Left lung (tissue), 4 donors: ENCODE measurements at regions not wholly inside any gene's neighbourhood (a gene's known extent, or its start where the extent isn't known, plus 50 kb on each side); places are given as distances from the start of the nearest gene placed in this dataset.
"Not testable (repeated sequence)": the region's sequence is repeated elsewhere in the genome, so short reads cannot be mapped to it uniquely, and the experiment has no call there.

Experiments
- ATAC-seq: fragments of 200-7000 bp; cut with Tn5 transposase; one replicate; pipeline ENCODE4 v1.9.1; 2020; ENCODE audit warnings: moderate library complexity
- DNase-seq, 4 donors: peaks; one replicate each; pipeline ENCODE4 v3.0.0-alpha.2; 2013 to 2020
- H3K27ac ChIP-seq, 2 donors: fragments of 200-600 bp; sonication (generic) in 1 of 2; one replicate each; pipeline versions ENCODE4 v1.5.0 to v1.8.0; 2020 to 2021
- H3K27me3 ChIP-seq, 2 donors: fragments of 200-600 bp; sonication (generic) in 1 of 2; one replicate each; pipeline versions ENCODE4 v1.5.0 to v1.8.0; 2020 to 2021
- H3K36me3 ChIP-seq, 2 donors: fragments of 200-600 bp; sonication (generic) in 1 of 2; one replicate each; pipeline versions ENCODE4 v1.5.0 to v1.8.0; 2020 to 2021
- H3K4me1 ChIP-seq, 2 donors: fragments of 200-600 bp; one replicate each; pipeline ENCODE4 v1.8.0; 2021
- H3K4me3 ChIP-seq, 2 donors: fragments of 200-600 bp; sonication (generic) in 1 of 2; one replicate each; pipeline versions ENCODE4 v1.5.0 to v1.8.0; 2020 to 2021; ENCODE audit warnings: mild to moderate bottlenecking in 1 of 2
- H3K9me3 ChIP-seq, 2 donors: fragments of 200-600 bp; sonication (generic) in 1 of 2; one replicate each; pipeline versions ENCODE4 v1.5.0 to v1.8.0; 2020 to 2021
- intact Hi-C, 2 donors: fragments of 100-400 bp; cut with DNase I; formaldehyde crosslinking; loops; one replicate each; pipeline versions ENCODE4 v1.11.2 to v1.14.2; 2022
- TF ChIP-seq, protein P1 (sequence below), 2 donors: fragments of 200-600 bp; sonication (generic) in 1 of 2; IDR thresholded peaks; one replicate each; pipeline versions ENCODE4 v1.5.0 to v1.8.0; 2021; ENCODE audit warnings: antibody characterized with exemption in 2 of 2
- donor health status: DM: no; HTN: yes; CAD: no.
- donor health status: DM: no; HTN: no; CAD: no.

DNA sequence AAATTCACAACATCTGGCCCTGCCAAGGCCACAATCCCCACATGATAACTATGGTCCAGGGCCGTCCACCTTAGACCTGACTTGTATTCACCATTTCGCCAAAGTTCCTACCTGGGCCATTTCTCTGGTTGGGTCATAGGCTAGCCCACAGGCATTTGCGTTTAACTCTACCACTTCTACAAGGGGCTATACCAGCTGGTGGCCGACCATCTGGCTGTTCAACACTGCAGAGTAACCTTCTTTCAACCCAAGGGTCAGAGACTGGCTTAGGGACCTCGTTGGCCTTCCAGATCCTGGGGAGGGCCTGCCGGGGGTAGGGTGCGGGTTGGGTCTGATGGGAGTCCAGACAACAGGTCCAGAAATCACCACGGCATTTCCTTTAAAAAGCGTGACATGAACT, 242.3 kb upstream of the C16orf82 start:
- TF ChIP-seq, protein P1, sequence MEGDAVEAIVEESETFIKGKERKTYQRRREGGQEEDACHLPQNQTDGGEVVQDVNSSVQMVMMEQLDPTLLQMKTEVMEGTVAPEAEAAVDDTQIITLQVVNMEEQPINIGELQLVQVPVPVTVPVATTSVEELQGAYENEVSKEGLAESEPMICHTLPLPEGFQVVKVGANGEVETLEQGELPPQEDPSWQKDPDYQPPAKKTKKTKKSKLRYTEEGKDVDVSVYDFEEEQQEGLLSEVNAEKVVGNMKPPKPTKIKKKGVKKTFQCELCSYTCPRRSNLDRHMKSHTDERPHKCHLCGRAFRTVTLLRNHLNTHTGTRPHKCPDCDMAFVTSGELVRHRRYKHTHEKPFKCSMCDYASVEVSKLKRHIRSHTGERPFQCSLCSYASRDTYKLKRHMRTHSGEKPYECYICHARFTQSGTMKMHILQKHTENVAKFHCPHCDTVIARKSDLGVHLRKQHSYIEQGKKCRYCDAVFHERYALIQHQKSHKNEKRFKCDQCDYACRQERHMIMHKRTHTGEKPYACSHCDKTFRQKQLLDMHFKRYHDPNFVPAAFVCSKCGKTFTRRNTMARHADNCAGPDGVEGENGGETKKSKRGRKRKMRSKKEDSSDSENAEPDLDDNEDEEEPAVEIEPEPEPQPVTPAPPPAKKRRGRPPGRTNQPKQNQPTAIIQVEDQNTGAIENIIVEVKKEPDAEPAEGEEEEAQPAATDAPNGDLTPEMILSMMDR (IDR thresholded peaks at IDR 0.05): no peak
- intact Hi-C loops: no loop called here
- no peaks in the 10 kb centered on the region for H3K9me3 ChIP-seq
- no peak overlapping the region for H3K4me3 ChIP-seq
- no peaks in the 10 kb centered on the region for H3K4me1 ChIP-seq
- DNase-seq: no peak
- H3K27ac ChIP-seq: no peak overlapping the region
- no peak for ATAC-seq
- peaks cover 0 to 15% of the 10 kb centered on the region in 2 donors for H3K27me3 ChIP-seq
- no peaks in the 10 kb centered on the region for H3K36me3 ChIP-seq

GRCh38 chr16:26826500-26826899, 240.2 kb upstream of the C16orf82 start:
- TF ChIP-seq, protein P1 (IDR thresholded peaks at IDR 0.05): no peak
- H3K36me3 ChIP-seq: no peaks in the 10 kb centered on the region
- H3K9me3 ChIP-seq: no peaks in the 10 kb centered on the region
- intact Hi-C loops: no loop called here
- H3K4me1 ChIP-seq: no peaks in the 10 kb centered on the region
- DNase-seq: no peak
- no peak overlapping the region for H3K27ac ChIP-seq
- peaks cover 0 to 10% of the 10 kb centered on the region in 2 donors for H3K27me3 ChIP-seq
- no peak for ATAC-seq
- H3K4me3 ChIP-seq: no peak overlapping the region

- Histone ChIP-seq H3K36me3 (no peaks in the 10 kb centered on the region), H3K27me3 (peaks cover 0 to 10% of the 10 kb centered on the region in 2 donors), H3K4me1 (no peaks in the 10 kb centered on the region), H3K4me3 (no peak overlapping the region), H3K27ac (no peak overlapping the region), H3K9me3 (no peaks in the 10 kb centered on the region)
- TF ChIP-seq, protein P1 (IDR thresholded peaks at IDR 0.05): no peak
- intact Hi-C loops: no loop called here
- ATAC-seq: no peak
- DNase-seq: no peak
These were observed 239.3 kb upstream of the C16orf82 start for GRCh38 chr16:26827386-26827785.

GRCh38 chr16:26830428-26831127, 236.1 kb upstream of the C16orf82 start:
- no peak for ATAC-seq
- Histone ChIP-seq H3K9me3 (no peaks in the 10 kb centered on the region), H3K36me3 (no peaks in the 10 kb centered on the region), H3K27me3 (peaks cover 0 to 8% of the 10 kb centered on the region in 2 donors), H3K4me1 (no peaks in the 10 kb centered on the region), H3K4me3 (no peak overlapping the region), H3K27ac (no peak overlapping the region)
- no peak for DNase-seq
- TF ChIP-seq, protein P1 (IDR thresholded peaks at IDR 0.05): no peak
- intact Hi-C loops: no loop called here

GRCh38 chr16:26836114-26836513, 230.6 kb upstream of the C16orf82 start:
- H3K4me1 ChIP-seq, DNase-seq, H3K27me3 ChIP-seq, intact Hi-C loops, H3K4me3 ChIP-seq, ATAC-seq, H3K27ac ChIP-seq, H3K9me3 ChIP-seq, H3K36me3 ChIP-seq: not testable (repeated sequence)

DNA sequence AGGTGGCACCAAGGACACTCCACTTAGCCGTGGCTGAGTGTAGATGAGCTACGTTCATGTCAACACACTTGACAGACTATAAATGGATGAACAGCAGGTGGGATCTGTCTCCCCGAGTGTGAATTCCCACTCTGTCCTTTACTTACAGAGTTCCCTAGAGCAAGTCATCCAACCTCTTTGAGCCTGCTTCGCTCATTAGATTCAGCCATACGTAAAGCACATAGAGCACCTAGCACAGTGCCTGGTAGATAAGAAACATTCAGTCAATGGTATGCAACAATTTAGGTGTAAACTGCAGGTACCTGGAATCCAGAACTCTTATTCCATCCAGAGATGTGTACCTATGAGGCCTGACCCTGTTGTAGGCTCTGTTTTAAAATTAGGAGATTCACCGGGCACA, 227.8 kb upstream of the C16orf82 start:
- H3K36me3 ChIP-seq: no peaks in the 10 kb centered on the region
- no peaks in the 10 kb centered on the region for H3K27me3 ChIP-seq
- no peak for DNase-seq
- no peak overlapping the region for H3K4me3 ChIP-seq
- H3K9me3 ChIP-seq: no peaks in the 10 kb centered on the region
- H3K4me1 ChIP-seq: no peaks in the 10 kb centered on the region
- intact Hi-C loops: no loop called here
- ATAC-seq: no peak
- TF ChIP-seq, protein P1 (IDR thresholded peaks at IDR 0.05): no peak
- H3K27ac ChIP-seq: no peak overlapping the region
